ENCODE measurements at regions not wholly inside any gene's neighbourhood (a gene's known extent, or its start where the extent isn't known, plus 50 kb on each side); places are given as distances from the start of the nearest gene placed in this dataset.

GRCh38 chr3:194200422-194201081 is 64.6 kb downstream of the HES1 start:
- peaks cover 11% of the 10 kb centered on the region for H3K4me1 Mint-ChIP-seq (ENCODE audit: low read depth, unreplicated experiment)
- no peaks in the 10 kb centered on the region for H3K9me3 Mint-ChIP-seq (ENCODE audit: unreplicated experiment)
- no peak overlapping the region for H3K4me3 Mint-ChIP-seq (ENCODE audit: unreplicated experiment)
- H3K36me3 ChIP-seq (ENCODE audit: control insufficient read depth, insufficient read depth, low read length), result no peaks in the 10 kb centered on the region
- H3K9me3 ChIP-seq, result no peaks in the 10 kb centered on the region
- no peak for TF ChIP-seq CTCF (IDR thresholded peaks at IDR 0.05; ENCODE audit: insufficient read depth in 1 of 2, low read depth in 1 of 2, low read length in 1 of 2, severe bottlenecking in 1 of 2, unreplicated experiment in 1 of 2)
- BruUV-seq (replicated peaks), result no TSS peak
- intact Hi-C loops (cut with micrococcal nuclease; ENCODE audit: unreplicated experiment), result loop anchor here (5.0 kb wide), 2 partner anchors 33 to 97 kb away; no protein-coding TSS in a partner anchor
- CTCF ChIA-PET, result no interaction called here
- H3K4me1 ChIP-seq, result peaks cover 15% of the 10 kb centered on the region; the same call in 1 of the 2 replicates
- POLR2A ChIA-PET, result no interaction called here
- no peaks in the 10 kb centered on the region for H3K27me3 ChIP-seq (replicated peaks; ENCODE audit: control insufficient read depth, insufficient read depth, low read length)
- H3K36me3 Mint-ChIP-seq (ENCODE audit: insufficient read depth, unreplicated experiment), result no peaks in the 10 kb centered on the region
- no peaks in the 10 kb centered on the region for H3K27me3 Mint-ChIP-seq (ENCODE audit: insufficient read depth, unreplicated experiment)
- H3K4me3 ChIP-seq (ENCODE audit: low read depth, low read length), result no peak overlapping the region
- no peak for DNase-seq
- no peak overlapping the region for H3K27ac Mint-ChIP-seq (ENCODE audit: unreplicated experiment)

- H3K4me1 ChIP-seq, result peaks cover 15% of the 10 kb centered on the region; the same call in 1 of the 2 replicates
- intact Hi-C loops (cut with micrococcal nuclease; ENCODE audit: unreplicated experiment), result loop anchor here (5.0 kb wide), 2 partner anchors 35 to 95 kb away; no protein-coding TSS in a partner anchor
- H3K4me3 ChIP-seq (ENCODE audit: low read depth, low read length), result no peak overlapping the region
- CTCF ChIA-PET, result no interaction called here
- H3K4me1 Mint-ChIP-seq (ENCODE audit: low read depth, unreplicated experiment), result peaks cover 5% of the 10 kb centered on the region
- H3K27me3 ChIP-seq (replicated peaks; ENCODE audit: control insufficient read depth, insufficient read depth, low read length), result no peaks in the 10 kb centered on the region
- no peak overlapping the region for H3K27ac Mint-ChIP-seq (ENCODE audit: unreplicated experiment)
- H3K36me3 ChIP-seq (ENCODE audit: control insufficient read depth, insufficient read depth, low read length), result no peaks in the 10 kb centered on the region
- no peak for DNase-seq
- BruUV-seq (replicated peaks), result no TSS peak
- no peaks in the 10 kb centered on the region for H3K36me3 Mint-ChIP-seq (ENCODE audit: insufficient read depth, unreplicated experiment)
- no peaks in the 10 kb centered on the region for H3K9me3 Mint-ChIP-seq (ENCODE audit: unreplicated experiment)
- no peaks in the 10 kb centered on the region for H3K27me3 Mint-ChIP-seq (ENCODE audit: insufficient read depth, unreplicated experiment)
- no peak for TF ChIP-seq CTCF (IDR thresholded peaks at IDR 0.05; ENCODE audit: insufficient read depth in 1 of 2, low read depth in 1 of 2, low read length in 1 of 2, severe bottlenecking in 1 of 2, unreplicated experiment in 1 of 2)
- POLR2A ChIA-PET, result no interaction called here
- H3K9me3 ChIP-seq, result no peaks in the 10 kb centered on the region
- H3K4me3 Mint-ChIP-seq (ENCODE audit: unreplicated experiment), result no peak overlapping the region
Measured at GRCh38 chr3:194201953-194202666, 66.2 kb downstream of the HES1 start.

GRCh38 chr3:194203482-194204041 is 67.6 kb downstream of the HES1 start:
- ChIA-PET POLR2A (no interaction called here), CTCF (no interaction called here)
- no peak for DNase-seq
- no peaks in the 10 kb centered on the region for H3K27me3 Mint-ChIP-seq (ENCODE audit: insufficient read depth, unreplicated experiment)
- H3K4me3 Mint-ChIP-seq (ENCODE audit: unreplicated experiment), result peak overlapping the region; percentile 92
- Histone ChIP-seq H3K36me3 (ENCODE audit: control insufficient read depth, insufficient read depth, low read length) (no peaks in the 10 kb centered on the region), H3K27me3 (replicated peaks; ENCODE audit: control insufficient read depth, insufficient read depth, low read length) (no peaks in the 10 kb centered on the region), H3K4me3 (ENCODE audit: low read depth, low read length) (peak overlapping the region; percentile 54), H3K4me1 (peaks cover 15% of the 10 kb centered on the region; the same call in 1 of the 2 replicates), H3K9me3 (no peaks in the 10 kb centered on the region)
- no peak overlapping the region for H3K27ac Mint-ChIP-seq (ENCODE audit: unreplicated experiment)
- no TSS peak for BruUV-seq (replicated peaks)
- intact Hi-C loops (cut with micrococcal nuclease; ENCODE audit: unreplicated experiment), result loop anchor here (5.0 kb wide), 2 partner anchors 36 to 94 kb away; no protein-coding TSS in a partner anchor
- TF ChIP-seq CTCF (IDR thresholded peaks at IDR 0.05; ENCODE audit: insufficient read depth in 1 of 2, low read depth in 1 of 2, low read length in 1 of 2, severe bottlenecking in 1 of 2, unreplicated experiment in 1 of 2), result no peak
- H3K9me3 Mint-ChIP-seq (ENCODE audit: unreplicated experiment), result no peaks in the 10 kb centered on the region
- H3K4me1 Mint-ChIP-seq (ENCODE audit: low read depth, unreplicated experiment), result peaks cover 5% of the 10 kb centered on the region
- no peaks in the 10 kb centered on the region for H3K36me3 Mint-ChIP-seq (ENCODE audit: insufficient read depth, unreplicated experiment)

Measured in Caco-2 (cell line).